ENCODE measurements at regions not wholly inside any gene's neighbourhood (a gene's known extent, or its start where the extent isn't known, plus 50 kb on each side); places are given as distances from the start of the nearest gene placed in this dataset.

DNA sequence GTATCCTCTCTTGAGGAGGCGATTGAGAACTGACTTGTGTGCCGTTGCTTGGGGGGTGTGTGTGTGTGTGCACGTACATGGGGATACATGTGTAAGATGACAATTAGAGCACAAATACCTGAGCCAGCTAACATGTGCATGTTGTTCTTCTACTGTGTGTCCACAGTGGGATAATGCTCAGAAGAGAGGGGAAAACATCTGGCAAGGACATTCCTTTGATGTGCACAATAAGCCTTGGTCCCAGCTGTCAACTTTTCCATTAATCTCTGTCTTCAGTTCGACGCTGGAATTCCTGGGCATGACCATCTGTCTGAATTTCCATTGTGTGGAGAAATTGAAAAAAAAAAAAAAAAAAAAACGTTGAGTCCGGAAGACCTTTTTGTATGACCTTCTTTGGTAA, 592.0 kb upstream of the GALNTL6 start:
- Histone ChIP-seq H3K9me3 (ENCODE audit: control insufficient read depth, insufficient read depth, low read length) (no peaks in the 10 kb centered on the region), H3K27me3 (ENCODE audit: control insufficient read depth, insufficient read depth, low read length) (no peaks in the 10 kb centered on the region), H3K27ac (ENCODE audit: low read length) (no peak overlapping the region), H3K4me3 (ENCODE audit: low read length) (no peak overlapping the region), H3K4me1 (ENCODE audit: control insufficient read depth, insufficient read depth, low read length) (no peaks in the 10 kb centered on the region), H3K36me3 (ENCODE audit: control insufficient read depth, insufficient read depth, low read length) (no peaks in the 10 kb centered on the region)
- 100% methylated on average over 1 of the region's 7 CpGs for WGBS (ENCODE audit: insufficient coverage, insufficient read length)
- no peak for DNase-seq (ENCODE audit: low read depth, low spot score)

DNA sequence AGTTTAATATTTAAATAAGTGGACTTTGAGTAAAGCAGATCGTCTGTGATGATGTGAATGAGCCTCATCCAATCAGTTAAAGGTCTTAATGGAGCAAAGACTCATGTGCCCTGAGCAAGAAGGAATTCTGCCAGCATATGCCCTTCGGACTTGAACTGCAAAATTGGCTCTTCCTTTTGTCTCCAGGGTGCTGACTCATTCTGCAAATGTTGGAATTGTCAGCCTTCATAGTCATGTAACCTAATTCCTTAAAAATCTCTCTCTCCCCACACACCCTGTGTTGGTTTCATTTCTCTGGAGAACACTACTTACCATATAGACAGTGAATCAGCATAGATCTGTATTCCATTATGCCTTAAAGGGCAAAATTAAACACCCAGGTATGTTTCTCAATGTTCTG, 609.8 kb upstream of the GALNTL6 start:
- no peak overlapping the region for H3K4me3 ChIP-seq (ENCODE audit: low read length)
- 100% methylated on average over 1 of the region's 2 CpGs for WGBS (ENCODE audit: insufficient coverage, insufficient read length)
- DNase-seq (ENCODE audit: low read depth, low spot score) = no peak
- no peaks in the 10 kb centered on the region for H3K36me3 ChIP-seq (ENCODE audit: control insufficient read depth, insufficient read depth, low read length)
- H3K27ac ChIP-seq (ENCODE audit: low read length) = no peak overlapping the region
- H3K27me3 ChIP-seq (ENCODE audit: control insufficient read depth, insufficient read depth, low read length) = no peaks in the 10 kb centered on the region
- H3K4me1 ChIP-seq (ENCODE audit: control insufficient read depth, insufficient read depth, low read length) = no peaks in the 10 kb centered on the region
- no peaks in the 10 kb centered on the region for H3K9me3 ChIP-seq (ENCODE audit: control insufficient read depth, insufficient read depth, low read length)

DNA sequence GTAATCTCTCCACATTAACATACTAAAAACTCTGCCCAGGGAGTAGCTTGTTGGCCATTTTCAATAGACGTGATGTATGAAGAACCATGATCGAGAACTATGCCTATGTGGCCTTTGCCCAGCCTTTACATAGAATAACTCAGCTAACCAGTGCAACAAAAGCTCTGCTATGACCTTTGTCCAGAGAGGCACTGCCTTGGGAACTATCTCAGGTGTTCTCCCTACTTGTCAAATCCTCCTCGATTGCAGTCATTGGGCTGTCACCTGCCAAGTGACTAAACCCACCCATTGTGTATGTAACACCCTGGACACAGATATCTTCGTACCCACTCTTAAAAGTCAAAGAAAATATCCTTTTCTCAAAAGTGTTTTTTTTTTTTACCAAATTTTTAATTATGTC, 610.3 kb upstream of the GALNTL6 start:
- Histone ChIP-seq H3K27me3 (ENCODE audit: control insufficient read depth, insufficient read depth, low read length) (no peaks in the 10 kb centered on the region), H3K9me3 (ENCODE audit: control insufficient read depth, insufficient read depth, low read length) (no peaks in the 10 kb centered on the region), H3K4me3 (ENCODE audit: low read length) (no peak overlapping the region), H3K4me1 (ENCODE audit: control insufficient read depth, insufficient read depth, low read length) (no peaks in the 10 kb centered on the region), H3K36me3 (ENCODE audit: control insufficient read depth, insufficient read depth, low read length) (no peaks in the 10 kb centered on the region), H3K27ac (ENCODE audit: low read length) (no peak overlapping the region)
- WGBS (ENCODE audit: insufficient coverage, insufficient read length) = no CpG with 5 or more reads among the region's 4 CpGs
- no peak for DNase-seq (ENCODE audit: low read depth, low spot score)

DNA sequence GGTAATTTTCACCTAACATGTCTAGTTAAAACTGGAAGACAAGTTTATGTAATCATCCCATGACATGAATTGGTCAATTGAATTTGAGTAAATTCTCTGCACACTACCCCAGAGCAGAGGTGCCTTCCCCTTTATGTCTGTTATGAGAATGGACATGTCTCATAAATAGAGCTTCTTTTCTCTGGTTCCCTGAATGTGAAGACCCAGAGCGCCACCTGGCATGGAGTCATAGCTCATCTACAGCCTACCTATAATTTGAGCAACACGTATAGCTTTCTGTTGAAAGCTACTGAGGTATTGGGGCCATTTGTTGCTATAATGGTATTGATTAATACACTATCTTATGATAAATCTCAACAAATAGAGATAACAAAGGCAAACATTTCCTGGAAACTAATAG, 626.5 kb upstream of the GALNTL6 start:
- Histone ChIP-seq H3K27ac (ENCODE audit: low read length) (no peak overlapping the region), H3K27me3 (ENCODE audit: control insufficient read depth, insufficient read depth, low read length) (no peaks in the 10 kb centered on the region), H3K9me3 (ENCODE audit: control insufficient read depth, insufficient read depth, low read length) (no peaks in the 10 kb centered on the region), H3K4me1 (ENCODE audit: control insufficient read depth, insufficient read depth, low read length) (no peaks in the 10 kb centered on the region), H3K4me3 (ENCODE audit: low read length) (no peak overlapping the region), H3K36me3 (ENCODE audit: control insufficient read depth, insufficient read depth, low read length) (no peaks in the 10 kb centered on the region)
- no CpG with 5 or more reads among the region's 2 CpGs for WGBS (ENCODE audit: insufficient coverage, insufficient read length)
- DNase-seq (ENCODE audit: low read depth, low spot score) = peak; percentile 11

DNA sequence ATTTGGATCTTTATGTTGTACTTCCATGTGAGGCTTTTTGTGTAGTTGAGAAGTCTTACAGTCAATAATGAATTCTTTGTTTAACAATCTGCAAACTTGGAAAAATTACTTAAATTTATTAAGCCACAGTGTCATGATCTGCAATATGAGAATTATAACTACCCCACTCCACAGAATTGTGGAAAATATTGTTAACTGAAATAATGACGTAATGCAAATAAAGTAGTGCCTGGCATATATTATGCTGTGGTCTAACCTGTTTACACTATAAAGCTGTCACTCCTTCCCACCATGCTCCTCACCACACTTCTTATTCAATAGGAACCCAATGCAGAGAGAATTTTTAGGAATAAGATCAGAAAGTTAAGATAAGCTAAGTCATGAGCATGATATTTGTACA, 632.1 kb upstream of the GALNTL6 start:
- Histone ChIP-seq H3K27ac (ENCODE audit: low read length) (no peak overlapping the region), H3K4me3 (ENCODE audit: low read length) (no peak overlapping the region), H3K36me3 (ENCODE audit: control insufficient read depth, insufficient read depth, low read length) (no peaks in the 10 kb centered on the region), H3K9me3 (ENCODE audit: control insufficient read depth, insufficient read depth, low read length) (no peaks in the 10 kb centered on the region), H3K4me1 (ENCODE audit: control insufficient read depth, insufficient read depth, low read length) (no peaks in the 10 kb centered on the region), H3K27me3 (ENCODE audit: control insufficient read depth, insufficient read depth, low read length) (no peaks in the 10 kb centered on the region)
- no peak for DNase-seq (ENCODE audit: low read depth, low spot score)
- no CpG with 5 or more reads among the region's 1 CpG for WGBS (ENCODE audit: insufficient coverage, insufficient read length)

DNA sequence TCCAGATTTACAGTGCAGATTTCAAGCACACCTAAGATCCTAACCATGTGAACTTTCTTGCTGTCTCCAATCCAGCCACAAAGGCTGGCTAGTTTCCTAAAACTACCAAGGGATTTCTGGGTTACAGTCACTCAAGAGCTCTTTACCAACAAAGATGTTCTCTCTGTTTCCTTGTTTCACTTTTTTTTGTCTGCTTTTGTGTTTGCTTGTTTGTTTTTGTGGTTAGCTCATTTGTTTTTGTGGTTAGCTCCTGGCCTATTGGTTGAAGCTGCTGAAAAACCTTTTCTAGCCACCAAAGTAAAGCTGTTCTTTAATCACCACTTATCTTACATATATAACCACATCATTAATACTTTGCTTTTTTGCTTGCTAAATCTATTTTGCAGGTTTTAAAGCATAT, 642.5 kb upstream of the GALNTL6 start:
- H3K36me3 ChIP-seq (ENCODE audit: control insufficient read depth, insufficient read depth, low read length) = no peaks in the 10 kb centered on the region
- no peaks in the 10 kb centered on the region for H3K27me3 ChIP-seq (ENCODE audit: control insufficient read depth, insufficient read depth, low read length)
- H3K4me1 ChIP-seq (ENCODE audit: control insufficient read depth, insufficient read depth, low read length) = no peaks in the 10 kb centered on the region
- DNase-seq (ENCODE audit: low read depth, low spot score) = no peak
- no peak overlapping the region for H3K27ac ChIP-seq (ENCODE audit: low read length)
- no peak overlapping the region for H3K4me3 ChIP-seq (ENCODE audit: low read length)
- H3K9me3 ChIP-seq (ENCODE audit: control insufficient read depth, insufficient read depth, low read length) = no peaks in the 10 kb centered on the region

DNA sequence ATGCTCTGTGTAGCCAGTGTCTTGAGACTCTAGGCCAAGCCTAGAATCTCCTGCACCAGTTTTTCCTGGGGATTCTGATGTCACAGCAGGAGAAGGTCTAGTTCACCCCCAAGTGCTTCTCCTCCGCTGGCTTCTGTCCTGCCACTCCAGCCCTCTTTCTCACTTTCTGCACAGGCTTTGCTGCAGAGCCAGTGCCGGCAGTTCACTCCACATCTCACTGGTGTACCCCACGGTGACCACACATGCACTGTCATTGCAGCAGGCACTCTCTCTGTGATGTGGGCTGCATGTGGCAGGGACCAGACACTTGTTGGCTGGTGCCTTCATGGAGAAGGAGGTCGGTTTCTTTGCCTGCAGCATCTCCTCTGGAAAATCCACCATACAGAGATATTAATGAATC, 643.8 kb upstream of the GALNTL6 start:
- Histone ChIP-seq H3K4me1 (ENCODE audit: control insufficient read depth, insufficient read depth, low read length) (no peaks in the 10 kb centered on the region), H3K27ac (ENCODE audit: low read length) (no peak overlapping the region), H3K4me3 (ENCODE audit: low read length) (no peak overlapping the region), H3K27me3 (ENCODE audit: control insufficient read depth, insufficient read depth, low read length) (no peaks in the 10 kb centered on the region), H3K36me3 (ENCODE audit: control insufficient read depth, insufficient read depth, low read length) (no peaks in the 10 kb centered on the region), H3K9me3 (ENCODE audit: control insufficient read depth, insufficient read depth, low read length) (no peaks in the 10 kb centered on the region)
- DNase-seq (ENCODE audit: low read depth, low spot score) = no peak
- whole genome bisulfite sequencing (ENCODE audit: insufficient coverage, insufficient read length) = no CpG with 5 or more reads among the region's 4 CpGs

DNA sequence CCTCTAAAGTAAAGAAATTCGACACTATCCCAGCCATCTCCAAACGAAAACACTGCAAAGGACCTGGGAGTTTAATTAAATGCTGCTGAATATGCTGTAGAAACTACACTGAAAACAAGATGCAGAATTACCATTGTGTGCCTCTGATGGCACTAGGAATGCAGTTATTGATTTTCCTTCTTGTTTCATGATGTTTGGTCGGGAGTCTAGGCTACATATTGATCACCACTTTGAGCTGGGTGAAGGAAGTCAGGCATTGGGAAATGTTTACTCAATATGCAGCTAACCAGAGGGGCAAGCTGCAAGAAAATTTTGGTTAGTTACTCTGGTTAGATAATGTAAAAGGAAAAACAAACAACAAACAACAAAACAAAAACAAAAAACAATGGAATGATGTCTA, 650.7 kb upstream of the GALNTL6 start:
- DNase-seq (ENCODE audit: low read depth, low spot score) = no peak
- Histone ChIP-seq H3K4me3 (ENCODE audit: low read length) (no peak overlapping the region), H3K4me1 (ENCODE audit: control insufficient read depth, insufficient read depth, low read length) (no peaks in the 10 kb centered on the region), H3K27me3 (ENCODE audit: control insufficient read depth, insufficient read depth, low read length) (no peaks in the 10 kb centered on the region), H3K36me3 (ENCODE audit: control insufficient read depth, insufficient read depth, low read length) (no peaks in the 10 kb centered on the region), H3K9me3 (ENCODE audit: control insufficient read depth, insufficient read depth, low read length) (no peaks in the 10 kb centered on the region), H3K27ac (ENCODE audit: low read length) (no peak overlapping the region)
- no CpG with 5 or more reads among the region's 3 CpGs for WGBS (ENCODE audit: insufficient coverage, insufficient read length)

DNA sequence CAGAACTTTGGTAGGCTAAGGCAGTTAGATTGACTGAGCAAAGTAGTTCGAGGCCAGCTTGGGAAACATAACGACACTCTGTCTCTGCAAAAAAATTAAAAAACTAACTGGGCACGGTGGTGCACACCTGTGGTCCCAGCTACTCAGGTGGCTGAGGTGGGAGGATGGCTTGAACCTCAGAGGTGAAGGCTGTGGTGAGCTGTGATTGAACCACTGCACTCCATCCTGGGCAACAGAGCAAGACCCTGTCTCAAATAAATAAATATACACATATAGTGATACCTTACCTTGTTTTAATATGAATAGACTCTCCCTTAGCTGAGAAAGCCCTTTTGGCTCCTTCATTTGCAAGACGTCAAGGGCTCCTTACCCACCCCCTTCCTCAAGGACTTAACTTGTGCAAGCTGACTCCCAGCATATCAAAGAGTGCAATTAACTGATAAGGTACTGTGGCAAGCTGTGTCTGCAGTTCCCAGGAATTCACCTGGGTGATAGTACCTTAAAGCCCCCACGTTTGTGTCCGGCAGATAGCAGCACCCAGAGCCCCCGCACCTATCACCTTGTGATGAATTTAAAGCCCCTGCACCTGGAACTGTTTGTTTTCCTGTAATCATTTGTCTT, 655.6 kb upstream of the GALNTL6 start:
- no CpG with 5 or more reads among the region's 7 CpGs for WGBS (ENCODE audit: insufficient coverage, insufficient read length)
- Histone ChIP-seq H3K27ac (ENCODE audit: low read length) (no peak overlapping the region), H3K4me3 (ENCODE audit: low read length) (no peak overlapping the region), H3K36me3 (ENCODE audit: control insufficient read depth, insufficient read depth, low read length) (no peaks in the 10 kb centered on the region), H3K4me1 (ENCODE audit: control insufficient read depth, insufficient read depth, low read length) (no peaks in the 10 kb centered on the region), H3K27me3 (ENCODE audit: control insufficient read depth, insufficient read depth, low read length) (no peaks in the 10 kb centered on the region), H3K9me3 (ENCODE audit: control insufficient read depth, insufficient read depth, low read length) (no peaks in the 10 kb centered on the region)
- no peak for DNase-seq (ENCODE audit: low read depth, low spot score)

DNA sequence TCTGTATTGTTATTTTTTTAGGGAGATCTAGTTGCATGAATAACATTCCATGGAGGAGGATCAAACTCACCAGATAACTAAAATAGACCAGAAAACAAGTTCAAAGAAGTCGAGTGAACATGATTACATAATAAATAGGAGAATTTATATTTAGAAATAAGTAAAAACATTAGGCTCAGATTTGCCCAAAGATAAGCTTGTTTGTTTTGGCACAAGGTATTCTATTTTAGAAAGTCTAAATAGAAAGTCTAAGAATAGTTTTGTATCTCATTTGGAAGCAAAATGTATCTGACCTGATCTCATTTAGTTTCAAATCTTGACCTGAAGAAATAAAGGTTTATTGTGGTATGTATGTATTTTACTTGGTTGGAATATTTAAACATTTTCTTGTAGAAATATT, 670.6 kb upstream of the GALNTL6 start:
- no CpG with 5 or more reads among the region's 1 CpG for WGBS (ENCODE audit: insufficient coverage, insufficient read length)
- Histone ChIP-seq H3K4me3 (ENCODE audit: low read length) (no peak overlapping the region), H3K27me3 (ENCODE audit: control insufficient read depth, insufficient read depth, low read length) (no peaks in the 10 kb centered on the region), H3K27ac (ENCODE audit: low read length) (no peak overlapping the region), H3K4me1 (ENCODE audit: control insufficient read depth, insufficient read depth, low read length) (no peaks in the 10 kb centered on the region), H3K9me3 (ENCODE audit: control insufficient read depth, insufficient read depth, low read length) (no peaks in the 10 kb centered on the region), H3K36me3 (ENCODE audit: control insufficient read depth, insufficient read depth, low read length) (no peaks in the 10 kb centered on the region)
- DNase-seq (ENCODE audit: low read depth, low spot score) = no peak

DNA sequence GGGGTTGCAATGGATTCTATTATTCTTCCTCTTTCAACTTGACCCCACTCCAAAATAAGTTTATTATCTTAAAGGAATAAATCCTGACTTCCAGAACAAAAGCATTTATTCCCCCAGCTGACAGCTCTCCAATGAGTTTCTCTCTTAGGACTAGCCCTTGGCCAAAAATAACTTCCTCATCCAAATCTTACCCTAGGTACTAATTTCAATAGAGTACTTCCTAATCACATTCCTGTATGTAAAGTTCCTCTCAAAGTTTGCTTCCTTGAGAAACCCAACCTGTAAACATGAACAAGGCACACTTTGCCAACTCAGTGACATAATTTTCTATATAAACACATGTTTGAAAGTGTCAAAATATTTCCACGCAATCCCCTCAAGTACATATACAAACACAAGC, 671.2 kb upstream of the GALNTL6 start:
- no peak overlapping the region for H3K4me3 ChIP-seq (ENCODE audit: low read length)
- H3K27ac ChIP-seq (ENCODE audit: low read length) = no peak overlapping the region
- no peaks in the 10 kb centered on the region for H3K36me3 ChIP-seq (ENCODE audit: control insufficient read depth, insufficient read depth, low read length)
- WGBS (ENCODE audit: insufficient coverage, insufficient read length) = no CpG with 5 or more reads among the region's 1 CpG
- no peaks in the 10 kb centered on the region for H3K9me3 ChIP-seq (ENCODE audit: control insufficient read depth, insufficient read depth, low read length)
- no peaks in the 10 kb centered on the region for H3K4me1 ChIP-seq (ENCODE audit: control insufficient read depth, insufficient read depth, low read length)
- no peaks in the 10 kb centered on the region for H3K27me3 ChIP-seq (ENCODE audit: control insufficient read depth, insufficient read depth, low read length)
- no peak for DNase-seq (ENCODE audit: low read depth, low spot score)

All from iPS DF 6.9 (cell line).